ENCODE measurements at regions not wholly inside any gene's neighbourhood (a gene's known extent, or its start where the extent isn't known, plus 50 kb on each side); places are given as distances from the start of the nearest gene placed in this dataset.
A peak's percentile ranks its signal among the peaks of the same experiment; 100 is the strongest.
"Not testable (repeated sequence)": the region's sequence is repeated elsewhere in the genome, so short reads cannot be mapped to it uniquely, and the experiment has no call there.

GRCh38 chr9:75360252-75360651, 271.9 kb downstream of the OSTF1 start:
- no peak overlapping the region for H2BK15ac ChIP-seq (replicated peaks; ENCODE audit: low read depth)
- H3K23ac ChIP-seq (ENCODE audit: low read length) = no peak overlapping the region
- DNase-seq = no peak
- H3K9ac ChIP-seq (ENCODE audit: low read length) = no peak overlapping the region
- H2BK5ac ChIP-seq (ENCODE audit: low read length) = no peak overlapping the region
- H3K18ac ChIP-seq (ENCODE audit: low read length) = no peak overlapping the region
- H3K4me2 ChIP-seq (ENCODE audit: low read length) = no peak overlapping the region
- peak overlapping the region; percentile 73 for H2BK120ac ChIP-seq (ENCODE audit: low read depth, low read length)
- H2AK5ac ChIP-seq (ENCODE audit: low read length) = no peak overlapping the region
- H3K79me2 ChIP-seq (ENCODE audit: control insufficient read depth, insufficient read depth, low read length) = no peaks in the 10 kb centered on the region
- no peaks in the 10 kb centered on the region for H3K36me3 ChIP-seq (ENCODE audit: control insufficient read depth, insufficient read depth, low read length)
- H4K5ac ChIP-seq (ENCODE audit: low read length) = no peak overlapping the region
- no peak overlapping the region for H3K4ac ChIP-seq (ENCODE audit: low read depth, low read length)
- WGBS (ENCODE audit: extremely low coverage, insufficient coverage, low lambda C conversion rate) = no CpG with 5 or more reads among the region's 3 CpGs
- no peaks in the 10 kb centered on the region for H3K27me3 ChIP-seq (ENCODE audit: insufficient read depth, low read length, poor library complexity)
- no peak overlapping the region for H3K4me3 ChIP-seq (ENCODE audit: low read length)
- H3K79me1 ChIP-seq (ENCODE audit: low read length) = no peaks in the 10 kb centered on the region
- H3K4me1 ChIP-seq (ENCODE audit: control insufficient read depth, low read depth, low read length) = no peaks in the 10 kb centered on the region
- no peak overlapping the region for H3K56ac ChIP-seq (ENCODE audit: low read length)
- H3K27ac ChIP-seq (ENCODE audit: low read depth, low read length) = no peak overlapping the region
- no peak overlapping the region for H4K8ac ChIP-seq (ENCODE audit: low read depth, low read length)

DNA sequence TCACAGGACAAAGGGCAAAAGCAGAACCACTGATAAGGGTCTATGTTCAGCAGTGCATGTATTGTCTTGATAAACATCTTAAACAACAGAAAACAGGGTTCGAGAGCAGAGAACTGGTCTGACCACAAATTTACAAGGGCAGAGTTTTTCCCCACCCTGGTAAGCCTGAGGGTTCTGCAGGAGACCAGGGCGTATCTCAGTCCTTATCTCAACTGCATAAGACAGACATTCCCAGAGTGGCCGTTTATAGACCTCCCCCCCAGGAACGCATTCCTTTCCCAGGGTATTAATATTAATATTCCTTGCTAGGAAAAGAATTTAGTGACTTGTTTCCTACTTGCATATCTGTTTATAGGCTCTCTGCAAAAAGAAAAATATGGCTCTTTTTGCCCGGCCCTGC, 274.1 kb downstream of the OSTF1 start:
- not testable (repeated sequence) for H3K4ac ChIP-seq (ENCODE audit: low read depth, low read length); DNase-seq; H2AK5ac ChIP-seq (ENCODE audit: low read length); H4K8ac ChIP-seq (ENCODE audit: low read depth, low read length); H3K9ac ChIP-seq (ENCODE audit: low read length); H3K4me1 ChIP-seq (ENCODE audit: control insufficient read depth, low read depth, low read length); H3K79me2 ChIP-seq (ENCODE audit: control insufficient read depth, insufficient read depth, low read length); H3K18ac ChIP-seq (ENCODE audit: low read length); H3K4me2 ChIP-seq (ENCODE audit: low read length); H4K5ac ChIP-seq (ENCODE audit: low read length); H3K36me3 ChIP-seq (ENCODE audit: control insufficient read depth, insufficient read depth, low read length); H3K27me3 ChIP-seq (ENCODE audit: insufficient read depth, low read length, poor library complexity); H2BK15ac ChIP-seq (replicated peaks; ENCODE audit: low read depth); H2BK5ac ChIP-seq (ENCODE audit: low read length); H3K4me3 ChIP-seq (ENCODE audit: low read length); H3K56ac ChIP-seq (ENCODE audit: low read length); H3K23ac ChIP-seq (ENCODE audit: low read length); H2BK120ac ChIP-seq (ENCODE audit: low read depth, low read length); H3K27ac ChIP-seq (ENCODE audit: low read depth, low read length); H3K79me1 ChIP-seq (ENCODE audit: low read length)
- WGBS (ENCODE audit: extremely low coverage, insufficient coverage, low lambda C conversion rate) = no CpG with 5 or more reads among the region's 5 CpGs

- no peak overlapping the region for H2AK5ac ChIP-seq (ENCODE audit: low read length)
- no peaks in the 10 kb centered on the region for H3K36me3 ChIP-seq (ENCODE audit: control insufficient read depth, insufficient read depth, low read length)
- H3K4me1 ChIP-seq (ENCODE audit: control insufficient read depth, low read depth, low read length) = no peaks in the 10 kb centered on the region
- H3K79me2 ChIP-seq (ENCODE audit: control insufficient read depth, insufficient read depth, low read length) = no peaks in the 10 kb centered on the region
- H2BK120ac ChIP-seq (ENCODE audit: low read depth, low read length) = no peak overlapping the region
- H3K56ac ChIP-seq (ENCODE audit: low read length) = no peak overlapping the region
- no peak overlapping the region for H2BK15ac ChIP-seq (replicated peaks; ENCODE audit: low read depth)
- H4K5ac ChIP-seq (ENCODE audit: low read length) = no peak overlapping the region
- H3K9ac ChIP-seq (ENCODE audit: low read length) = no peak overlapping the region
- H3K27ac ChIP-seq (ENCODE audit: low read depth, low read length) = no peak overlapping the region
- no peak overlapping the region for H3K4me3 ChIP-seq (ENCODE audit: low read length)
- H2BK5ac ChIP-seq (ENCODE audit: low read length) = no peak overlapping the region
- no peak for DNase-seq
- no peak overlapping the region for H4K8ac ChIP-seq (ENCODE audit: low read depth, low read length)
- no peaks in the 10 kb centered on the region for H3K79me1 ChIP-seq (ENCODE audit: low read length)
- H3K18ac ChIP-seq (ENCODE audit: low read length) = no peak overlapping the region
- no peak overlapping the region for H3K23ac ChIP-seq (ENCODE audit: low read length)
- no CpG with 5 or more reads among the region's 1 CpG for WGBS (ENCODE audit: extremely low coverage, insufficient coverage, low lambda C conversion rate)
- H3K4ac ChIP-seq (ENCODE audit: low read depth, low read length) = no peak overlapping the region
- no peak overlapping the region for H3K4me2 ChIP-seq (ENCODE audit: low read length)
- no peaks in the 10 kb centered on the region for H3K27me3 ChIP-seq (ENCODE audit: insufficient read depth, low read length, poor library complexity)
Measured at GRCh38 chr9:75365196-75365595, 276.9 kb downstream of the OSTF1 start.

DNA sequence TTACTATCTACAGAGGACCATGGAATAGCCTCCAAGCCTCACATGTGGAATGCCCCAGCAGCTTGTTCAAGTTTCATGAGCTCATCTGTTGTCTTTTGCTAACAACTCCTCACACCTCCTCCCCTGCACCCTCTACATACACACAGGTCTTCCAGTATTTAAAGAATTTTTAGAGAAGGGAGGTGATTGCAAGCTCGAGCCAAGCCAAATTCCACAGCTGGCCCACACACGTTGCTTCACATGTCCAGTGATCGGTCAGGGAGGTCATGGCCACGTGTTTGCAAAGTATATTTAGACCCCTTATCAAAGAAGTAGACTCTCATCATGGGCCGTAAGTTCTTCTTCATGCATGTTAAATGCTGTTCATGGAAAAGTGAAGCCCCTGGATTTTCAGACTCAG, 281.7 kb downstream of the OSTF1 start:
- H3K4me3 ChIP-seq (ENCODE audit: low read length) = no peak overlapping the region
- H3K79me1 ChIP-seq (ENCODE audit: low read length) = no peaks in the 10 kb centered on the region
- no CpG with 5 or more reads among the region's 5 CpGs for WGBS (ENCODE audit: extremely low coverage, insufficient coverage, low lambda C conversion rate)
- H4K8ac ChIP-seq (ENCODE audit: low read depth, low read length) = no peak overlapping the region
- no peak overlapping the region for H3K9ac ChIP-seq (ENCODE audit: low read length)
- peak; percentile 51 for DNase-seq
- no peak overlapping the region for H3K4me2 ChIP-seq (ENCODE audit: low read length)
- no peak overlapping the region for H2BK120ac ChIP-seq (ENCODE audit: low read depth, low read length)
- H2BK15ac ChIP-seq (replicated peaks; ENCODE audit: low read depth) = no peak overlapping the region
- H3K23ac ChIP-seq (ENCODE audit: low read length) = no peak overlapping the region
- H3K27ac ChIP-seq (ENCODE audit: low read depth, low read length) = no peak overlapping the region
- no peaks in the 10 kb centered on the region for H3K27me3 ChIP-seq (ENCODE audit: insufficient read depth, low read length, poor library complexity)
- no peak overlapping the region for H3K56ac ChIP-seq (ENCODE audit: low read length)
- H2BK5ac ChIP-seq (ENCODE audit: low read length) = no peak overlapping the region
- H2AK5ac ChIP-seq (ENCODE audit: low read length) = no peak overlapping the region
- no peak overlapping the region for H3K4ac ChIP-seq (ENCODE audit: low read depth, low read length)
- no peak overlapping the region for H3K18ac ChIP-seq (ENCODE audit: low read length)
- H4K5ac ChIP-seq (ENCODE audit: low read length) = no peak overlapping the region
- H3K4me1 ChIP-seq (ENCODE audit: control insufficient read depth, low read depth, low read length) = no peaks in the 10 kb centered on the region
- no peaks in the 10 kb centered on the region for H3K79me2 ChIP-seq (ENCODE audit: control insufficient read depth, insufficient read depth, low read length)
- no peaks in the 10 kb centered on the region for H3K36me3 ChIP-seq (ENCODE audit: control insufficient read depth, insufficient read depth, low read length)

- Histone ChIP-seq H3K4me2 (ENCODE audit: low read length) (no peak overlapping the region), H3K79me1 (ENCODE audit: low read length) (no peaks in the 10 kb centered on the region), H4K8ac (ENCODE audit: low read depth, low read length) (no peak overlapping the region), H3K36me3 (ENCODE audit: control insufficient read depth, insufficient read depth, low read length) (no peaks in the 10 kb centered on the region), H3K18ac (ENCODE audit: low read length) (no peak overlapping the region), H3K4me3 (ENCODE audit: low read length) (no peak overlapping the region), H3K27ac (ENCODE audit: low read depth, low read length) (no peak overlapping the region), H2BK5ac (ENCODE audit: low read length) (no peak overlapping the region), H3K4ac (ENCODE audit: low read depth, low read length) (no peak overlapping the region), H3K9ac (ENCODE audit: low read length) (no peak overlapping the region), H3K27me3 (ENCODE audit: insufficient read depth, low read length, poor library complexity) (no peaks in the 10 kb centered on the region), H2BK15ac (replicated peaks; ENCODE audit: low read depth) (no peak overlapping the region), H2AK5ac (ENCODE audit: low read length) (no peak overlapping the region), H2BK120ac (ENCODE audit: low read depth, low read length) (no peak overlapping the region), H4K5ac (ENCODE audit: low read length) (no peak overlapping the region), H3K79me2 (ENCODE audit: control insufficient read depth, insufficient read depth, low read length) (no peaks in the 10 kb centered on the region), H3K4me1 (ENCODE audit: control insufficient read depth, low read depth, low read length) (no peaks in the 10 kb centered on the region), H3K23ac (ENCODE audit: low read length) (no peak overlapping the region), H3K56ac (ENCODE audit: low read length) (no peak overlapping the region)
- no peak for DNase-seq
- no CpG with 5 or more reads among the region's 3 CpGs for WGBS (ENCODE audit: extremely low coverage, insufficient coverage, low lambda C conversion rate)
Measured at GRCh38 chr9:75372499-75373268, 284.4 kb downstream of the OSTF1 start.

DNA sequence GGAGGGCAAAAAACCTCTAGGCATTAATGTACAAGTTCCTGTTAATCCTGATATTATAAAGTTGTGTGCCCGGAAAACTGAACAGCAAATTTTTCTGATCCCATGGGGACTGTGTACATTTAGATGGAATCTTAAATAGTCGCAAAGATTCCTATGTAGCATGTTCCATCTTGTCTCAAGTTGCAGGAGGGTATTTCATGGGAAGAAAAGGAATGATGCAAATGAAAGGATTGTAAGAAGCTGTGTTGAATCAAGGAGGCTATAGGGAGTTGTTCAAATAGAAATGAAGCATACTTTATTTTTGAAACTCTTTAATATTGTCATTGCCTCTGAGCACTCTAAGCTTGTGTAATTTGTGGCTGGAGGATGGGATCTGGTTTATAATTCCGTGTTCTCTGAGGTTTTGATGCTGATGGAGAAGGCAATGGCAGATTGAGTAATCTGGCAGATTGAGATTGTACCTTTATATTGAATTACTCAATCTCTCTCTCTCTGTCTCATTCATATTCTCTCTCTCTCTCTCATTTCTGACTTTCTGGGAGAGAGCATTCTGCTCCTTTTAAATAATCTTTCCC, 288.5 kb downstream of the OSTF1 start:
- Histone ChIP-seq H4K5ac (ENCODE audit: low read length) (no peak overlapping the region), H3K9ac (ENCODE audit: low read length) (no peak overlapping the region), H4K8ac (ENCODE audit: low read depth, low read length) (no peak overlapping the region), H3K4me3 (ENCODE audit: low read length) (no peak overlapping the region), H3K56ac (ENCODE audit: low read length) (no peak overlapping the region), H3K79me1 (ENCODE audit: low read length) (no peaks in the 10 kb centered on the region), H3K23ac (ENCODE audit: low read length) (no peak overlapping the region), H3K4me2 (ENCODE audit: low read length) (no peak overlapping the region), H3K27ac (ENCODE audit: low read depth, low read length) (no peak overlapping the region), H2BK5ac (ENCODE audit: low read length) (no peak overlapping the region), H3K18ac (ENCODE audit: low read length) (no peak overlapping the region), H2BK120ac (ENCODE audit: low read depth, low read length) (no peak overlapping the region), H3K79me2 (ENCODE audit: control insufficient read depth, insufficient read depth, low read length) (no peaks in the 10 kb centered on the region), H2BK15ac (replicated peaks; ENCODE audit: low read depth) (no peak overlapping the region), H3K4me1 (ENCODE audit: control insufficient read depth, low read depth, low read length) (no peaks in the 10 kb centered on the region), H3K4ac (ENCODE audit: low read depth, low read length) (no peak overlapping the region), H2AK5ac (ENCODE audit: low read length) (no peak overlapping the region), H3K36me3 (ENCODE audit: control insufficient read depth, insufficient read depth, low read length) (no peaks in the 10 kb centered on the region), H3K27me3 (ENCODE audit: insufficient read depth, low read length, poor library complexity) (no peaks in the 10 kb centered on the region)
- WGBS (ENCODE audit: extremely low coverage, insufficient coverage, low lambda C conversion rate) = no CpG with 5 or more reads among the region's 3 CpGs
- DNase-seq = no peak
